ENCODE measurements at regions not wholly inside any gene's neighbourhood (a gene's known extent, or its start where the extent isn't known, plus 50 kb on each side); places are given as distances from the start of the nearest gene placed in this dataset.

GRCh38 chr1:29893046-29893723, 656.9 kb downstream of the PTPRU start:
- Histone ChIP-seq H3K36me3 (ENCODE audit: control insufficient read depth in 1 of 2, insufficient read depth in 2 of 2, low read length in 1 of 2) (no peaks in the 10 kb centered on the region), H3K4me1 (ENCODE audit: control insufficient read depth in 1 of 2, insufficient read depth in 2 of 2, low read length in 2 of 2) (no peaks in the 10 kb centered on the region), H3K4me3 (ENCODE audit: low read length in 2 of 2) (no peak overlapping the region), H3K27me3 (ENCODE audit: control insufficient read depth in 1 of 2, insufficient read depth in 2 of 2, low read length in 1 of 2) (no peaks in the 10 kb centered on the region), H3K9me3 (ENCODE audit: control insufficient read depth, low read length) (no peaks in the 10 kb centered on the region), H3K27ac (ENCODE audit: low read depth in 1 of 2, low read length in 2 of 2) (no peak overlapping the region)
- WGBS, 2 donors, result 71 to 72% methylated on average over 7 of the region's 7 CpGs
- intact Hi-C loops (cut with DNase I), result no loop called here
- no peak for ATAC-seq (ENCODE audit: low FRiP score)
- no peak for DNase-seq

GRCh38 chr1:29892247-29892646, 655.9 kb downstream of the PTPRU start:
- ATAC-seq (ENCODE audit: low FRiP score) (no peak), DNase-seq (no peak)
- Histone ChIP-seq H3K27me3 (ENCODE audit: control insufficient read depth in 1 of 2, insufficient read depth in 2 of 2, low read length in 1 of 2) (no peaks in the 10 kb centered on the region), H3K4me1 (ENCODE audit: control insufficient read depth in 1 of 2, insufficient read depth in 2 of 2, low read length in 2 of 2) (no peaks in the 10 kb centered on the region), H3K27ac (ENCODE audit: low read depth in 1 of 2, low read length in 2 of 2) (no peak overlapping the region), H3K36me3 (ENCODE audit: control insufficient read depth in 1 of 2, insufficient read depth in 2 of 2, low read length in 1 of 2) (no peaks in the 10 kb centered on the region), H3K4me3 (ENCODE audit: low read length in 2 of 2) (no peak overlapping the region), H3K9me3 (ENCODE audit: control insufficient read depth, low read length) (no peaks in the 10 kb centered on the region)
- 72 to 79% methylated on average over 1 of the region's 1 CpG for WGBS, 2 donors
- intact Hi-C loops (cut with DNase I), result no loop called here

DNA sequence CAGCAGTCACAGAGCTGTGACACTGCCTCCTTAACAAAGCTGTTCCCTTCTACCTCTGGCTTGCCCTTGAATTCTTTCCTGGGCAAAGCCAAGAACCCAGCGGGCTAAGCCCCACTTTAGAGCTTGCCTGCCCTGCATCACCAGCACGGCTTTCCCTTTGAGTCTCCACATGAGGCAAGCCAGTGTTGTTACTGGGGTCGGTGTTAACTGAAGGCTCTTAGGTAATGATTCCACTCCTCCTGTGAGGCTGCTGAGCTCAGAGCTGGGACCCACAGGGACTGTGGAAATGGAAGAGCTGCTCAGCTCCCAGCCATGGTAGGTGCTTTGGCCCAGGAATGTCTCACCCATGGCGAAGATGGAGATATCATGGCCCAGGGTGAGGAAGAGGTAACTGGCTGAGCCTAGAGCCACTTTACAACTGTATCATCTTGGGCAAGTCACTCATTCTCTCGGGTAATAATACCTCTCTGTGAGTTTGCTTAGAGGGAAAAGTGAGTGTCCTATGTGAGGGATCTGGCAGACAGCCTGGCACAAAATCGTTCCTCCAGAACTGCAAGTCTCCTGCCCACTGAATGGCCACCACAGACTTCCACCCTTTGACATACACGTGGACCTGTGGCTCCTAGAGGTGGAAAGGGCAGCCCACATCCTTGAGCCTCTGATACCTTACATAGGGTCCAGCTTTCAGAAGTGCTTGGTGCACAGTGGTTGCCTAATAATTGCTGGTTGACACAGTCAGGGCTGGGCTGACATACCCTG, 654.1 kb downstream of the PTPRU start:
- no peak for ATAC-seq (ENCODE audit: low FRiP score)
- no peak for DNase-seq
- Histone ChIP-seq H3K9me3 (ENCODE audit: control insufficient read depth, low read length) (no peaks in the 10 kb centered on the region), H3K27me3 (ENCODE audit: control insufficient read depth in 1 of 2, insufficient read depth in 2 of 2, low read length in 1 of 2) (no peaks in the 10 kb centered on the region), H3K27ac (ENCODE audit: low read depth in 1 of 2, low read length in 2 of 2) (no peak overlapping the region), H3K36me3 (ENCODE audit: control insufficient read depth in 1 of 2, insufficient read depth in 2 of 2, low read length in 1 of 2) (no peaks in the 10 kb centered on the region), H3K4me3 (ENCODE audit: low read length in 2 of 2) (no peak overlapping the region), H3K4me1 (ENCODE audit: control insufficient read depth in 1 of 2, insufficient read depth in 2 of 2, low read length in 2 of 2) (no peaks in the 10 kb centered on the region)
- intact Hi-C loops (cut with DNase I), result no loop called here
- 70 to 76% methylated on average over 7 of the region's 7 CpGs for WGBS, 2 donors

- Histone ChIP-seq H3K4me3 (ENCODE audit: low read length in 2 of 2) (no peak overlapping the region), H3K27me3 (ENCODE audit: control insufficient read depth in 1 of 2, insufficient read depth in 2 of 2, low read length in 1 of 2) (no peaks in the 10 kb centered on the region), H3K36me3 (ENCODE audit: control insufficient read depth in 1 of 2, insufficient read depth in 2 of 2, low read length in 1 of 2) (no peaks in the 10 kb centered on the region), H3K27ac (ENCODE audit: low read depth in 1 of 2, low read length in 2 of 2) (no peak overlapping the region), H3K4me1 (ENCODE audit: control insufficient read depth in 1 of 2, insufficient read depth in 2 of 2, low read length in 2 of 2) (no peaks in the 10 kb centered on the region), H3K9me3 (ENCODE audit: control insufficient read depth, low read length) (no peaks in the 10 kb centered on the region)
- no peak for ATAC-seq (ENCODE audit: low FRiP score)
- 74 to 87% methylated on average over 4 of the region's 4 CpGs for WGBS, 2 donors
- intact Hi-C loops (cut with DNase I), result no loop called here
- no peak for DNase-seq
Measured at GRCh38 chr1:29889776-29890175, 653.5 kb downstream of the PTPRU start.

- Histone ChIP-seq H3K4me3 (ENCODE audit: low read length in 2 of 2) (no peak overlapping the region), H3K36me3 (ENCODE audit: control insufficient read depth in 1 of 2, insufficient read depth in 2 of 2, low read length in 1 of 2) (no peaks in the 10 kb centered on the region), H3K4me1 (ENCODE audit: control insufficient read depth in 1 of 2, insufficient read depth in 2 of 2, low read length in 2 of 2) (no peaks in the 10 kb centered on the region), H3K27me3 (ENCODE audit: control insufficient read depth in 1 of 2, insufficient read depth in 2 of 2, low read length in 1 of 2) (no peaks in the 10 kb centered on the region), H3K9me3 (ENCODE audit: control insufficient read depth, low read length) (no peaks in the 10 kb centered on the region), H3K27ac (ENCODE audit: low read depth in 1 of 2, low read length in 2 of 2) (no peak overlapping the region)
- intact Hi-C loops (cut with DNase I), result no loop called here
- 84 to 100% methylated on average over 2 of the region's 2 CpGs for WGBS, 2 donors
- DNase-seq, result no peak
- ATAC-seq (ENCODE audit: low FRiP score), result no peak
Measured at GRCh38 chr1:29884740-29885139, 648.4 kb downstream of the PTPRU start.

DNA sequence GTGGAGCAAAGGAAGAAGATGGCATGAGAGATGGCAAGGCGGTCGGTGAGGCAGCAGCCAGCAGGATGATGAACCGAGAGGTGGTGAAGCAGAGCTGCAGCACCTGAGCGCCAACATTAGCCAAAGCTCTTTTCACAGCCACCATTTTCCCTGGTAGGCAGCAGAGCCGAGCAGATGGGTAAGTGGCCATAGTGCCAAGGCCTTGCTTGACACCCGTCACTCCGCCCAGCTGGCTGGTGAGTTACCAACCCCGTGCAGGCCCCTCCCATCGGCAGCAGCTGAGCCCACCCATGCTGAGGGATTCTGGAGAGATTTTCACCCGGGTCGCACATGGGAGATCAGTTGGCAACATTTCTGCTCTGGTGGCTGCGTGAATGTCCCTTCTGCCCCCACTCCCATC, 647.7 kb downstream of the PTPRU start:
- 81 to 87% methylated on average over 12 of the region's 12 CpGs for WGBS, 2 donors
- ATAC-seq (ENCODE audit: low FRiP score), result no peak
- DNase-seq, result no peak

DNA sequence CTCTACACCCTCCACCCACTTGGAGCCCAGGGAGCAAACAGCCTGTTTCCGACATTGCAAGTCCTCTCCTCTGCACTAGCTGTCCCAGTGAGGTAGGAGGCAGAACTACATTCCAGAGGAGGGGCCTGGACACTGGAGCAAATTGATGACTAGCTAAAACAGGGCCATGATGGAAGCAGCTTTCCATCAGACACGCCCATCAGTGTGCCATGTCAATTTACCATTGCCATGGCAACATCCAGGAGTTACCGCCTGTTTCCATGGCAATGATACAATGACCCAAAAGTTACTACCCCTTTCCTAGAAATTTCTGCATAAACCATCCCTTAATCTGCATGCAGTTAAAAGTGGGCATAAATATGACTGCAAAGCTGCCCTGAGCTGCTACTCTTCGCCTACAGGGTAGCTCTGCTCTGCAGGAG, 647.1 kb downstream of the PTPRU start:
- Histone ChIP-seq H3K27ac (ENCODE audit: low read depth in 1 of 2, low read length in 2 of 2) (no peak overlapping the region), H3K27me3 (ENCODE audit: control insufficient read depth in 1 of 2, insufficient read depth in 2 of 2, low read length in 1 of 2) (no peaks in the 10 kb centered on the region), H3K4me1 (ENCODE audit: control insufficient read depth in 1 of 2, insufficient read depth in 2 of 2, low read length in 2 of 2) (no peaks in the 10 kb centered on the region), H3K36me3 (ENCODE audit: control insufficient read depth in 1 of 2, insufficient read depth in 2 of 2, low read length in 1 of 2) (no peaks in the 10 kb centered on the region), H3K9me3 (ENCODE audit: control insufficient read depth, low read length) (no peaks in the 10 kb centered on the region), H3K4me3 (ENCODE audit: low read length in 2 of 2) (no peak overlapping the region)
- DNase-seq (no peak), ATAC-seq (ENCODE audit: low FRiP score) (no peak)
- intact Hi-C loops (cut with DNase I), result no loop called here
- WGBS, 2 donors, result 75 to 78% methylated on average over 4 of the region's 4 CpGs

More for the DNA sequence above, 647.7 kb downstream of the PTPRU start:
- H3K36me3 ChIP-seq (ENCODE audit: control insufficient read depth in 1 of 2, insufficient read depth in 2 of 2, low read length in 1 of 2), result no peaks in the 10 kb centered on the region
- no peak overlapping the region for H3K4me3 ChIP-seq (ENCODE audit: low read length in 2 of 2)
- intact Hi-C loops (cut with DNase I), result no loop called here
- no peaks in the 10 kb centered on the region for H3K9me3 ChIP-seq (ENCODE audit: control insufficient read depth, low read length)
- H3K27me3 ChIP-seq (ENCODE audit: control insufficient read depth in 1 of 2, insufficient read depth in 2 of 2, low read length in 1 of 2), result no peaks in the 10 kb centered on the region
- H3K4me1 ChIP-seq (ENCODE audit: control insufficient read depth in 1 of 2, insufficient read depth in 2 of 2, low read length in 2 of 2), result no peaks in the 10 kb centered on the region
- no peak overlapping the region for H3K27ac ChIP-seq (ENCODE audit: low read depth in 1 of 2, low read length in 2 of 2)

- no peaks in the 10 kb centered on the region for H3K9me3 ChIP-seq (ENCODE audit: control insufficient read depth, low read length)
- H3K4me1 ChIP-seq (ENCODE audit: control insufficient read depth in 1 of 2, insufficient read depth in 2 of 2, low read length in 2 of 2), result no peaks in the 10 kb centered on the region
- H3K36me3 ChIP-seq (ENCODE audit: control insufficient read depth in 1 of 2, insufficient read depth in 2 of 2, low read length in 1 of 2), result no peaks in the 10 kb centered on the region
- 72 to 77% methylated on average over 1 of the region's 1 CpG for WGBS, 2 donors
- intact Hi-C loops (cut with DNase I), result no loop called here
- H3K4me3 ChIP-seq (ENCODE audit: low read length in 2 of 2), result no peak overlapping the region
- H3K27me3 ChIP-seq (ENCODE audit: control insufficient read depth in 1 of 2, insufficient read depth in 2 of 2, low read length in 1 of 2), result no peaks in the 10 kb centered on the region
- H3K27ac ChIP-seq (ENCODE audit: low read depth in 1 of 2, low read length in 2 of 2), result no peak overlapping the region
- ATAC-seq (ENCODE audit: low FRiP score) (no peak), DNase-seq (no peak)
Measured at GRCh38 chr1:29880556-29880955, 644.2 kb downstream of the PTPRU start.

GRCh38 chr1:29879217-29879616, 642.9 kb downstream of the PTPRU start:
- no peaks in the 10 kb centered on the region for H3K36me3 ChIP-seq (ENCODE audit: control insufficient read depth in 1 of 2, insufficient read depth in 2 of 2, low read length in 1 of 2)
- no peak for DNase-seq
- no peak overlapping the region for H3K4me3 ChIP-seq (ENCODE audit: low read length in 2 of 2)
- 76 to 82% methylated on average over 8 of the region's 8 CpGs for WGBS, 2 donors
- no peak for ATAC-seq (ENCODE audit: low FRiP score)
- H3K4me1 ChIP-seq (ENCODE audit: control insufficient read depth in 1 of 2, insufficient read depth in 2 of 2, low read length in 2 of 2), result no peaks in the 10 kb centered on the region
- intact Hi-C loops (cut with DNase I), result no loop called here
- no peak overlapping the region for H3K27ac ChIP-seq (ENCODE audit: low read depth in 1 of 2, low read length in 2 of 2)
- H3K27me3 ChIP-seq (ENCODE audit: control insufficient read depth in 1 of 2, insufficient read depth in 2 of 2, low read length in 1 of 2), result no peaks in the 10 kb centered on the region
- H3K9me3 ChIP-seq (ENCODE audit: control insufficient read depth, low read length), result no peaks in the 10 kb centered on the region

Data from aorta (tissue), 5 donors.